ENCODE measurements at regions not wholly inside any gene's neighbourhood (a gene's known extent, or its start where the extent isn't known, plus 50 kb on each side); places are given as distances from the start of the nearest gene placed in this dataset.

GRCh38 chr4:107439401-107439800 lies 280.6 kb downstream of the PAPSS1 start:
- TF ChIP-seq TAF1 (IDR thresholded peaks at IDR 0.05; ENCODE audit: borderline replicate concordance, low read depth, low read length) (no peak), POLR2A (IDR thresholded peaks at IDR 0.05; ENCODE audit: low read depth, low read length) (no peak)
